ENCODE measurements at regions not wholly inside any gene's neighbourhood (a gene's known extent, or its start where the extent isn't known, plus 50 kb on each side); places are given as distances from the start of the nearest gene placed in this dataset.

DNA sequence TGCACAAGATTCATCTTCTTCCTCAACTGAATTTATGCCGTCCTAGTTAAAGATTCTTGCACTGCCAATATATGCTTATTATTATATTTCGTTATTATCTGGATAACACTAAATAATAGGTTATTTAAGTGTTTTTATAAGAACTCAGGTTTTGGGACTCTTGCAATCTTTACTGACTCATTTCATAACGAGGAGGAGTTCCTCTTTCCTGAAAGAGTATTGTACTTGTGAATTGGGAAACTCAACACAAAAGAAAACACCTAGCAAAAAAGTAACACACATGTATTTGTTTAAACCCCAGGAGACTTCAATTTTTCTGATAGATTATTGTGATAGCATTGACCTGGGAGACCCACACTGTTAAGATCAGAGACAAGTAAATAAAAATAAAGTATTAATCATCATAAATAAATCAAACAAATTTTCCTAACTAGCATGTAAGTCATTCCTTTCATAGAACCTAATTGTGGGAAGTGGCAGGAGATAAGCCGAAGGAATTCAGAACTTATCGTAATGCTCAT, 505.8 kb downstream of the KCNJ2 start:
- Mint-ChIP-seq H3K4me3 (no peak overlapping the region), H3K36me3 (ENCODE audit: low read depth) (no peaks in the 10 kb centered on the region), H3K27me3 (no peaks in the 10 kb centered on the region), H3K4me1 (no peaks in the 10 kb centered on the region), H3K27ac (no peak overlapping the region), H3K9me3 (ENCODE audit: low read depth) (no peaks in the 10 kb centered on the region)
- DNase-seq (no peak), ATAC-seq (no peak)
- POLR2A ChIA-PET: no interaction called here
- intact Hi-C loops (cut with DNase I, micrococcal nuclease): no loop called here
- CTCF ChIA-PET: no interaction called here

- ChIA-PET CTCF (no interaction called here), POLR2A (no interaction called here)
- no peak overlapping the region for H3K4me3 Mint-ChIP-seq
- DNase-seq (no peak), ATAC-seq (no peak)
- no peaks in the 10 kb centered on the region for H3K9me3 Mint-ChIP-seq (ENCODE audit: low read depth)
- no peaks in the 10 kb centered on the region for H3K36me3 Mint-ChIP-seq (ENCODE audit: low read depth)
- intact Hi-C loops (cut with DNase I, micrococcal nuclease): no loop called here
- H3K27ac Mint-ChIP-seq: no peak overlapping the region
- H3K27me3 Mint-ChIP-seq: no peaks in the 10 kb centered on the region
- H3K4me1 Mint-ChIP-seq: no peaks in the 10 kb centered on the region
Measured at GRCh38 chr17:70677783-70678647, 508.7 kb downstream of the KCNJ2 start.

DNA sequence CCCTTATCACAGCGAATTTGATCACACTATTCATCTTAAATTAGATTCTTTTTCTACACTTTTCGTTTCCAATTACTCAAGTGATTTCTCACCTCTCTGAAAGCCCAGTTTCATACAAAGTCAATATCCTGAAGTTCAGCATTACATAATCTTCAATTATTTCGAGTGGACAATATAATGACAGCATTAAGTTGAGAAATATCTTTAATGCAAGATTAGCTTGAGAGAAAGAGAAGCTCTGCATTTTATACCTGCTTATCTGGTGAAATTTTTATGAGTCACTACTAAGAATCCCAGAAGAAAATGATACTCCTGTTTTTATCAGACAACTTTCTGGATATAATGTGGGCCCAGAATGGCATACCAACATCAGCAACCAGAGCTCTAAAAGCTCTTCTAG, 509.6 kb downstream of the KCNJ2 start:
- Mint-ChIP-seq H3K36me3 (ENCODE audit: low read depth) (no peaks in the 10 kb centered on the region), H3K9me3 (ENCODE audit: low read depth) (no peaks in the 10 kb centered on the region), H3K4me3 (no peak overlapping the region), H3K4me1 (no peaks in the 10 kb centered on the region), H3K27me3 (no peaks in the 10 kb centered on the region), H3K27ac (no peak overlapping the region)
- no peak for DNase-seq
- intact Hi-C loops (cut with DNase I, micrococcal nuclease): no loop called here
- CTCF ChIA-PET: no interaction called here
- no peak for ATAC-seq
- POLR2A ChIA-PET: no interaction called here

GRCh38 chr17:70683936-70684335, 514.6 kb downstream of the KCNJ2 start:
- POLR2A ChIA-PET: no interaction called here
- ATAC-seq: no peak
- H3K27me3 Mint-ChIP-seq: no peaks in the 10 kb centered on the region
- no peaks in the 10 kb centered on the region for H3K9me3 Mint-ChIP-seq (ENCODE audit: low read depth)
- no peaks in the 10 kb centered on the region for H3K36me3 Mint-ChIP-seq (ENCODE audit: low read depth)
- no peak overlapping the region for H3K4me3 Mint-ChIP-seq
- no peak for DNase-seq
- H3K4me1 Mint-ChIP-seq: no peaks in the 10 kb centered on the region
- CTCF ChIA-PET: no interaction called here
- H3K27ac Mint-ChIP-seq: no peak overlapping the region
- intact Hi-C loops (cut with DNase I, micrococcal nuclease): no loop called here

DNA sequence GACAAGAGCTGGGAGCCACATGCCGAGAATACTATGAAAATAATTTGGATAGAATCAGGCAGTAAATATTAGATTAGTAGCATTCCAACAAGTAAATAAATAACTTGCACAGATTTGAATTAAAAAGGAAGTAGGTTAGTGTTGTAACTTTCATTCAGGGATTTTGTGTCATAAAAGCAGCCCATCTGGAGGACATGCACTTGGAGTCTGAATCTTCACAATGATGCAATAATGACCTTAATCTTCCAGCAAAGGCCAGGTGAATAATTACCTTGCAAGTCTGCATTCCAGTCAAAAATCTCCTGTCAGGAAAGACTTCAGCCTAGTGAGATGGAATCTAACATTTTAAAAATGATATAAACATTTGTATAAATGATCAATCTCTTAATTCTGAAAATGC, 518.1 kb downstream of the KCNJ2 start:
- Mint-ChIP-seq H3K27ac (no peak overlapping the region), H3K9me3 (ENCODE audit: low read depth) (no peaks in the 10 kb centered on the region), H3K4me1 (no peaks in the 10 kb centered on the region), H3K36me3 (ENCODE audit: low read depth) (no peaks in the 10 kb centered on the region), H3K27me3 (no peaks in the 10 kb centered on the region), H3K4me3 (no peak overlapping the region)
- no peak for ATAC-seq
- no peak for DNase-seq
- intact Hi-C loops (cut with DNase I, micrococcal nuclease): no loop called here
- POLR2A ChIA-PET: no interaction called here
- CTCF ChIA-PET: no interaction called here

DNA sequence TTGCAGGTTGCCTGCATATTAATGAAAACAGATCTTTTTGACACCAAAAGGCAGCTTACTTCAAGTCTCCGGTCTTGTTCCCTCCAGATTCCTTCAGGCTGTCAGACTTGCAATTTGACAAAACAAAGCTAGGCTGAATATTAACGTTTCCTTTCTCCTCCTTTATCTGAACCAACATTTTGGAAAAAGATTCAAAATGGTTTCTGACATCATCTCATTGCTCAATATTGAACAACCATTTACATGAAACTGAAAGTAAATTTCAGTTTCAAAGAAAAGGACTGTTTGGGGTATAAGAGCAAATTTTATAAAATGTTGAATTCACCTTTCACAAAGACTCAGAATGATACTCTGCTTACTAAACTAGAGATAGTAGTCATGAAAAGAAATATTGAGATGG, 521.8 kb downstream of the KCNJ2 start:
- intact Hi-C loops (cut with DNase I, micrococcal nuclease): no loop called here
- no peak for ATAC-seq
- Mint-ChIP-seq H3K27me3 (no peaks in the 10 kb centered on the region), H3K27ac (no peak overlapping the region), H3K9me3 (ENCODE audit: low read depth) (no peaks in the 10 kb centered on the region), H3K4me3 (no peak overlapping the region), H3K36me3 (ENCODE audit: low read depth) (no peaks in the 10 kb centered on the region), H3K4me1 (no peaks in the 10 kb centered on the region)
- POLR2A ChIA-PET: no interaction called here
- CTCF ChIA-PET: no interaction called here
- DNase-seq: no peak

GRCh38 chr17:70699408-70699807, 530.1 kb downstream of the KCNJ2 start:
- CTCF ChIA-PET: no interaction called here
- Mint-ChIP-seq H3K27ac (no peak overlapping the region), H3K27me3 (no peaks in the 10 kb centered on the region), H3K4me3 (no peak overlapping the region), H3K36me3 (ENCODE audit: low read depth) (no peaks in the 10 kb centered on the region), H3K9me3 (ENCODE audit: low read depth) (no peaks in the 10 kb centered on the region), H3K4me1 (no peaks in the 10 kb centered on the region)
- POLR2A ChIA-PET: no interaction called here
- DNase-seq (no peak), ATAC-seq (no peak)
- intact Hi-C loops (cut with DNase I, micrococcal nuclease): no loop called here

DNA sequence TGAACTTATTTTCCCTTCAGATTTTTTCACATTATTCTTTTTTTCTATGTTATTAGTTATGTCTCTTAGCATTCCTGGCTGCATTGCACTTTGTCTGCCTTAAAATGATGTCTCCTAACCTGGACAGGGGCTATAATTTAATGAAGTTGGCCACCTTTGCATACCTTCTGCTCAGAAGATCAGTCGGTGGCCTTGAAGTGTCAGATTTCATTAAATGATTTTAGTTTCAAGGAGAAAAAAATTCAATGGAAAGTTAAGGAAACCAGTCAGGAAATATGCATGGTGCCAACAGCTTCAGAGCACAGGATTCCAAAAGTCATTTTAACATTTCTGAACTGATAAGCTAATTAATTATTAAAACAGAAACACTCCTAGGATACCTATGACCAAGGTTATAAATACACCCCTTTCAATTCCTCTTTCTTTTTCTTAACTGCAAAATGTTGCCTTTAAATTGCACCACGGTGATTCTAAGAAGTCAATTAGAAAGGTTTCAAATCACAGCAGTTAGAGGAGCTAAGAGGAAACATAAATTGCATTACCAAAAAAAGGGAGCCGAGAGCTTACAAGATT, 533.4 kb downstream of the KCNJ2 start:
- ATAC-seq (no peak), DNase-seq (no peak)
- POLR2A ChIA-PET: interaction anchor here (0.5 kb wide), 1 partner anchor 577 kb away, joined by 5 read pairs; no protein-coding TSS in a partner anchor
- H3K9me3 Mint-ChIP-seq (ENCODE audit: low read depth): no peaks in the 10 kb centered on the region
- no peak overlapping the region for H3K4me3 Mint-ChIP-seq
- intact Hi-C loops (cut with DNase I, micrococcal nuclease): no loop called here
- CTCF ChIA-PET: interaction anchor here (0.7 kb wide), 1 partner anchor 1575 kb away, joined by 3 read pairs; no protein-coding TSS in a partner anchor
- no peak overlapping the region for H3K27ac Mint-ChIP-seq
- H3K27me3 Mint-ChIP-seq: no peaks in the 10 kb centered on the region
- no peaks in the 10 kb centered on the region for H3K36me3 Mint-ChIP-seq (ENCODE audit: low read depth)
- H3K4me1 Mint-ChIP-seq: no peaks in the 10 kb centered on the region

- intact Hi-C loops (cut with DNase I, micrococcal nuclease): no loop called here
- no peak for ATAC-seq
- ChIA-PET POLR2A (no interaction called here), CTCF (no interaction called here)
- Mint-ChIP-seq H3K27ac (no peak overlapping the region), H3K27me3 (no peaks in the 10 kb centered on the region), H3K4me1 (no peaks in the 10 kb centered on the region), H3K9me3 (ENCODE audit: low read depth) (no peaks in the 10 kb centered on the region), H3K4me3 (no peak overlapping the region), H3K36me3 (ENCODE audit: low read depth) (no peaks in the 10 kb centered on the region)
- no peak for DNase-seq
Measured at GRCh38 chr17:70709596-70709995, 540.3 kb downstream of the KCNJ2 start.

DNA sequence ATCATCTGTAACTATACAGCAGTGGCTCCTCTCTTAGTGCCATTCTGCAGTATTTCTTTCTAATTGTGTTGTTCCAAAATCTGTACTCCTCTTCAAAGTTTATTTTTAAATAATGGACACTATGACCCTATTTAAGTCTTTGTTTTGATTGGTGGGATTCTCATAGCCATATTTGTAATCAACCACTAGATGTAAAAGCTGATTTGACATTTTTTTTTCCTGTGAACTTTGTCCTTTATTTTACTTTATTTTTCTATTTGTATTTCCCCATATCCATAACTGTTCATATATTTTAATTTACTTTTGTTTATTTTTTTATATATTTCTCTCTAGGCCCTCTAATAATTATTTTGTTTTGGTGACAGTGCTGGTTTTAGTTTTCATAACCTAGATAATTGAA, 544.4 kb downstream of the KCNJ2 start:
- Mint-ChIP-seq H3K27me3 (no peaks in the 10 kb centered on the region), H3K36me3 (ENCODE audit: low read depth) (no peaks in the 10 kb centered on the region), H3K27ac (no peak overlapping the region), H3K9me3 (ENCODE audit: low read depth) (no peaks in the 10 kb centered on the region), H3K4me3 (no peak overlapping the region), H3K4me1 (no peaks in the 10 kb centered on the region)
- CTCF ChIA-PET: no interaction called here
- POLR2A ChIA-PET: no interaction called here
- ATAC-seq (no peak), DNase-seq (no peak)
- intact Hi-C loops (cut with DNase I, micrococcal nuclease): no loop called here

GRCh38 chr17:70716551-70716950, 547.2 kb downstream of the KCNJ2 start:
- Mint-ChIP-seq H3K9me3 (ENCODE audit: low read depth) (peaks cover 5% of the 10 kb centered on the region), H3K4me1 (no peaks in the 10 kb centered on the region), H3K27me3 (no peaks in the 10 kb centered on the region), H3K27ac (no peak overlapping the region), H3K4me3 (no peak overlapping the region), H3K36me3 (ENCODE audit: low read depth) (no peaks in the 10 kb centered on the region)
- ChIA-PET POLR2A (no interaction called here), CTCF (no interaction called here)
- no peak for DNase-seq
- intact Hi-C loops (cut with DNase I, micrococcal nuclease): no loop called here
- no peak for ATAC-seq

DNA sequence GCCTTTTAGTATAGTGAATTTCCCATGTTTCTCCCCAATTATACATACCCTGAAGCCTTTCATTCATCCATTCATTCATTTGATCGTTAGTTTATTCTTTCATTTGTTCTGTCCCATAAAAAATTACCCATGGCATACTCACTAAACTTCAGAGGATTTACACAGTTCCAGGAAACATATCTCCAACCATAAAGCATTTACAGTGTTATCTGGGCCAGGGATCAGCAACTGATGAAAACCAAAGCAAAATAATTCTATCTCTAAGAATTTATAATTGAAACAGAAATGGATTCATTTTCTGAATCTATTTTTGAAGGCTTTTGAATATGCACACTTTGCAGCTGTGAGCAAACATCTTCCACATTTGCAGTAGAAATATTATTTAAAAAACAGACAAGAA, 547.7 kb downstream of the KCNJ2 start:
- ATAC-seq (no peak), DNase-seq (no peak)
- Mint-ChIP-seq H3K27ac (no peak overlapping the region), H3K9me3 (ENCODE audit: low read depth) (peaks cover 5% of the 10 kb centered on the region), H3K4me1 (no peaks in the 10 kb centered on the region), H3K36me3 (ENCODE audit: low read depth) (no peaks in the 10 kb centered on the region), H3K4me3 (no peak overlapping the region), H3K27me3 (no peaks in the 10 kb centered on the region)
- POLR2A ChIA-PET: no interaction called here
- CTCF ChIA-PET: no interaction called here
- intact Hi-C loops (cut with DNase I, micrococcal nuclease): no loop called here
